Mesendoderm (in vitro differentiated cells): ENCODE measurements at regions not wholly inside any gene's neighbourhood (a gene's known extent, or its start where the extent isn't known, plus 50 kb on each side); places are given as distances from the start of the nearest gene placed in this dataset.
A peak's percentile ranks its signal among the peaks of the same experiment; 100 is the strongest.
"Not testable (repeated sequence)": the region's sequence is repeated elsewhere in the genome, so short reads cannot be mapped to it uniquely, and the experiment has no call there.

ENCODE experiments used
- DNase-seq: peaks from one replicate; pipeline ENCODE4 v3.0.0; 2013
- H2AK5ac ChIP-seq: 2 replicates; pipeline ENCODE4 v1.6.1; 2013; ENCODE audit warnings: low read length, inconsistent platforms
- H2BK120ac ChIP-seq: 2 replicates; pipeline ENCODE4 v1.6.1; 2013; ENCODE audit warnings: low read depth, mild to moderate bottlenecking, low read length, moderate library complexity, mixed read lengths
- H2BK15ac ChIP-seq: replicated peaks from 2 replicates; pipeline ENCODE4 v1.6.1; 2013; ENCODE audit warnings: low read depth, mild to moderate bottlenecking, moderate library complexity
- H2BK5ac ChIP-seq: 2 replicates; pipeline ENCODE4 v1.6.1; 2013; ENCODE audit warnings: low read length, inconsistent platforms
- H3K18ac ChIP-seq: 2 replicates; pipeline ENCODE4 v1.6.1; 2013; ENCODE audit warnings: mild to moderate bottlenecking, low read length, mixed read lengths
- H3K23ac ChIP-seq: one replicate; pipeline ENCODE4 v1.6.1; 2013; ENCODE audit warnings: low read length
- H3K27ac ChIP-seq: 2 replicates; pipeline ENCODE4 v1.5.1; 2013; ENCODE audit warnings: low read depth, mild to moderate bottlenecking, inconsistent platforms, low read length, moderate library complexity
- H3K27me3 ChIP-seq: 2 replicates; pipeline ENCODE4 v1.6.1; 2013; ENCODE audit warnings: low read length, control low read depth, mild to moderate bottlenecking, inconsistent platforms; ENCODE audit not compliant: insufficient read depth, poor library complexity
- H3K36me3 ChIP-seq: 2 replicates; pipeline ENCODE4 v1.6.1; 2013; ENCODE audit warnings: low read length, inconsistent platforms; ENCODE audit not compliant: control insufficient read depth, insufficient read depth
- H3K4ac ChIP-seq: one replicate; pipeline ENCODE4 v1.6.1; 2013; ENCODE audit warnings: low read depth, mild to moderate bottlenecking, low read length, moderate library complexity
- H3K4me1 ChIP-seq: 2 replicates; pipeline ENCODE4 v1.6.1; 2013; ENCODE audit warnings: low read depth, low read length, inconsistent platforms; ENCODE audit not compliant: control insufficient read depth
- H3K4me2 ChIP-seq: 2 replicates; pipeline ENCODE4 v1.6.1; 2013; ENCODE audit warnings: low read length
- H3K4me3 ChIP-seq: 2 replicates; pipeline ENCODE4 v1.5.1; 2013; ENCODE audit warnings: mild to moderate bottlenecking, low read length
- H3K56ac ChIP-seq: one replicate; pipeline ENCODE4 v1.6.1; 2013; ENCODE audit warnings: low read length
- H3K79me1 ChIP-seq: 2 replicates; pipeline ENCODE4 v1.6.1; 2013; ENCODE audit warnings: low read length, inconsistent platforms
- H3K79me2 ChIP-seq: 2 replicates; pipeline ENCODE4 v1.6.1; 2013; ENCODE audit warnings: mild to moderate bottlenecking, low read length; ENCODE audit not compliant: control insufficient read depth, insufficient read depth
- H3K9ac ChIP-seq: 2 replicates; pipeline ENCODE4 v1.6.1; 2013; ENCODE audit warnings: low read length, inconsistent platforms
- H4K5ac ChIP-seq: one replicate; pipeline ENCODE4 v1.6.1; 2013; ENCODE audit warnings: low read length
- H4K8ac ChIP-seq: one replicate; pipeline ENCODE4 v1.6.1; 2013; ENCODE audit warnings: low read depth, mild to moderate bottlenecking, control low read depth, low read length, moderate library complexity
- WGBS: extraction: QIAGEN DNeasy Blood & Tissue Kit; methylation state at CpG from one replicate; pipeline ENCODE4 v1.1.7; 2013; ENCODE audit warnings: low lambda C conversion rate, missing lambda C conversion rate; ENCODE audit not compliant: insufficient coverage; ENCODE audit errors: extremely low coverage; 5-methylcytosine and 5-hydroxymethylcytosine counted together

DNA sequence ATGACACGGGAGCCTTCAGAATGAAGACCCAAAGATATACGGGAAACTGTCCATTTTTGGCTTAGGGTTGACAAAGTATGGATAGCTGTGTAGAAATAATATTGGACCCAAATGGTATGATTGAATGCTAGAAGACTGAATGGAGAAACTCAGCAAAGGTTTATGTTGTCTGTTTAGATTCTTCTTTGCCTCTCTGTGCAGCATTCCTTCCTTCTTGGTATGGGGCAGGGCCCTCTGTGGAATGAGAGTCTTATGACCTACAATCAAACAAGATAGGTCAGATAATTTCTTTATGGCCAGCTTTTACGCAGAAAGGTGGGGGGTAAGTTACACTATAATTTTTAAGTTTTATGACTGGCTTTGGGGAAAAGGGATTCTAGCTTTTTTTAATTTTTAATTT lies 124.3 kb downstream of the PCDH10 start:
- Histone ChIP-seq H2AK5ac (no peak overlapping the region), H2BK5ac (peak overlapping the region; percentile 42), H3K23ac (no peak overlapping the region), H3K27ac (no peak overlapping the region), H3K36me3 (no peaks in the 10 kb centered on the region), H3K79me1 (no peaks in the 10 kb centered on the region), H2BK120ac (peak overlapping the region; percentile 100), H3K56ac (peak overlapping the region; percentile 0), H3K4me2 (no peak overlapping the region), H3K4ac (peak overlapping the region; percentile 98), H2BK15ac (no peak overlapping the region), H3K9ac (no peak overlapping the region), H3K27me3 (no peaks in the 10 kb centered on the region), H4K8ac (no peak overlapping the region), H3K18ac (peak overlapping the region; percentile 89), H3K79me2 (no peaks in the 10 kb centered on the region), H3K4me1 (peaks cover 2% of the 10 kb centered on the region), H4K5ac (no peak overlapping the region), H3K4me3 (no peak overlapping the region)
- WGBS, result no CpG with 5 or more reads among the region's 3 CpGs
- no peak for DNase-seq

DNA sequence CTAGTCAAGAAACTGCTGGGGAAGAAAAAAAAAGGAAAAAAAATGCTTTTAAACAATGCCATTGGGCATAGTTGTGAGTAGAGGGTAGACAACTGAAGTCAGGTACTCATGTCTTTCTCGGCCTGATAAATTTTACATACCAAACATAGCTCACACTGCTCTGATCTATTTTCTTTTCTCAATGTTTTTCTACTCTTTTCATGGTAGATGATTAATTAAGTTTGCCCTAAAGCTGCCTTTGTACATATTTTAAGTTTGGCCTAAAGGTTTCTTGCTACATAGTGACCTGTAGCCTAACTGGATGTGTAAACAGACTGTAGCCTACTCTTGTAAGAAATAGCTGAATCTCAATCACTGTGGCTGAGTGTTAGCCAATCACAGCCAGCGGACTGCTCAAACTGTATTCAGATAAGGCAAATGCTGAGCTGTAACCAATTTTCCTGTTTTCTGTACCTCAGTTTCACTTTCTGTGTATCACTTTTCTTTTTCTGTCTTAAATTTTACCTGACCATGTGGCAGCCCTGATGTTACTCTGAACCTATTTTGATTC lies 121.0 kb downstream of the PCDH10 start:
- H3K27ac ChIP-seq, result no peak overlapping the region

DNA sequence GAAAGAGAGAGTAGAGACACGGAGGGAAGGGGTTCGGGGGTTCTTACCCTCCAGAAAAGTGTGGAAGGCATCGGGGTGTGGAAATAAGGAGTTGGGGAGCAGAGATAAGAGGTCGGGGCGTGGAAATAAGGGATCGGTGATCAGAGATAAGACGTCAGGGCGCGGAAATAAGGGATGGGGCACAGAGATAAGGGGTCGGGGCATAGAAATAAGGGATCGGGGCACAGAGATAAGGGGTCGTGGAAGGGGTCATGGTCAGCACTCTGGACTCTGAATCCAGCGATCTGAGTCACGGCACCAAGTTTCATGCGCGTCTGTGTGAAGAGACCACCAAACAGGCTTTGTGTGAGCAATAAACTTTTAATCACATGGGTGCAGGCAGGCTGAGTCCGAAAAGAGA lies 119.1 kb downstream of the PCDH10 start:
- H2BK120ac ChIP-seq, result peak overlapping the region; percentile 83
- no peak overlapping the region for H2BK15ac ChIP-seq
- H3K4me2 ChIP-seq, result no peak overlapping the region
- H3K27me3 ChIP-seq, result no peaks in the 10 kb centered on the region
- peak overlapping the region; percentile 100 for H3K4ac ChIP-seq
- peak; percentile 56 for DNase-seq
- no peak overlapping the region for H3K23ac ChIP-seq
- peak overlapping the region; percentile 77 for H3K18ac ChIP-seq
- H2BK5ac ChIP-seq, result peak overlapping the region; percentile 99
- no CpG with 5 or more reads among the region's 17 CpGs for WGBS
- H3K79me1 ChIP-seq, result no peaks in the 10 kb centered on the region
- H3K56ac ChIP-seq, result peak overlapping the region; percentile 96
- H3K36me3 ChIP-seq, result no peaks in the 10 kb centered on the region
- H3K4me3 ChIP-seq, result no peak overlapping the region
- H3K79me2 ChIP-seq, result no peaks in the 10 kb centered on the region
- no peak overlapping the region for H4K5ac ChIP-seq
- peak overlapping the region; percentile 86 for H3K9ac ChIP-seq
- H4K8ac ChIP-seq, result no peak overlapping the region
- peaks cover 7% of the 10 kb centered on the region for H3K4me1 ChIP-seq
- H3K27ac ChIP-seq, result peak overlapping the region; percentile 96
- peak overlapping the region; percentile 96 for H2AK5ac ChIP-seq

More for the DNA sequence above, 121.0 kb downstream of the PCDH10 start:
- peak overlapping the region; percentile 56 for H3K56ac ChIP-seq
- H3K4me3 ChIP-seq, result no peak overlapping the region
- H2BK15ac ChIP-seq, result no peak overlapping the region
- no peaks in the 10 kb centered on the region for H3K36me3 ChIP-seq
- peak overlapping the region; percentile 85 for H2BK120ac ChIP-seq
- H3K4ac ChIP-seq, result peak overlapping the region; percentile 87
- H3K27me3 ChIP-seq, result no peaks in the 10 kb centered on the region
- peak overlapping the region; percentile 56 for H3K18ac ChIP-seq
- peak overlapping the region; percentile 54 for H2BK5ac ChIP-seq
- H4K8ac ChIP-seq, result no peak overlapping the region
- no peaks in the 10 kb centered on the region for H3K79me1 ChIP-seq
- no peak overlapping the region for H3K23ac ChIP-seq
- peak; percentile 58 for DNase-seq
- H3K9ac ChIP-seq, result no peak overlapping the region
- no peak overlapping the region for H3K4me2 ChIP-seq
- no CpG with 5 or more reads among the region's 2 CpGs for WGBS
- no peak overlapping the region for H2AK5ac ChIP-seq
- H3K4me1 ChIP-seq, result peaks cover 5% of the 10 kb centered on the region
- H3K79me2 ChIP-seq, result no peaks in the 10 kb centered on the region
- H4K5ac ChIP-seq, result no peak overlapping the region

DNA sequence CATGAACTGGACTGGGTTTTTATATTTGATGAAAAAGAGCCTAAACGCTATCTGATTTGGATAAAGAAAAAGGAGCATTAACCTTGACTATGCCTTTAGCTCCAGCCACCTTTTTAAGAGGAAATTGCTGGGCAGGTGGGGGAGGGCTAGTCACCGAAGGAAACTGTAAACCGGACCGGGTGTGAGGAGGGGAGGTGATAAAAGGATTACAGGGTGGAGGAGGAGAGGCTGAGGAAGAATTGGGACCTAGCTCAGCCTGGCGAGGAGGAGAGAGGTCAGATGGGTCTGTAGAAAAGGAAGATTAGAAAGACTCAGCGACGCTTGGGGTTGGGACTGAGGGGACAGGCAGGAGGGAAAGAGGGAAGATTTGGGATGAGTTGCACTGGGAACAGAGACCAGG lies 118.4 kb downstream of the PCDH10 start:
- H3K4me3 ChIP-seq, H3K79me2 ChIP-seq, H3K4me1 ChIP-seq, H2AK5ac ChIP-seq, H3K23ac ChIP-seq, H4K8ac ChIP-seq, H3K27me3 ChIP-seq, H3K36me3 ChIP-seq, H3K79me1 ChIP-seq, H3K4me2 ChIP-seq, H2BK15ac ChIP-seq: not testable (repeated sequence)
- H2BK120ac ChIP-seq, result peak overlapping the region; percentile 83
- H2BK5ac ChIP-seq, result peak overlapping the region; percentile 96
- peak overlapping the region; percentile 92 for H4K5ac ChIP-seq
- DNase-seq, result peak; percentile 89
- H3K56ac ChIP-seq, result peak overlapping the region; percentile 96
- no CpG with 5 or more reads among the region's 7 CpGs for WGBS
- H3K9ac ChIP-seq, result peak overlapping the region; percentile 86
- H3K18ac ChIP-seq, result peak overlapping the region; percentile 94
- peak overlapping the region; percentile 70 for H3K4ac ChIP-seq
- H3K27ac ChIP-seq, result peak overlapping the region; percentile 96

DNA sequence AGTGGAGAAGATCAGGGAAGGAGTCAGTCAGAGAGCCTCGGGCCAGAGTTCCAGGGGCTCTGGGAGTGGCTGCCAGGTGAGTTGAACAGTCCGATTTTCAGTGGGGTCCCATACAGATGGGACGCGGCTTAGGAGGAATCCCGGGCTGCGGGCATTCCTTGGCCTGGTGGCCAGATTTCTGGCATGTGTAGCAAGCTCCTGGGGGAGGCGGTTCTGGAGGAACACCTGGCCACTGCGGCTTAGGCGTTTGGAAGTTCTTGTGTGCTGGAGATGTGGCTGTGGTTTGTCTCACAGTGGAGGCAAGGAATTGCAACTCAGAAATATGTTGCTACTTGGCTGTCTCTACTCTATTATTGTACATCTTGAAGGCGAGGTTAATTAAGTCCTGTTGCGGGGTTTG lies 117.9 kb downstream of the PCDH10 start:
- H3K79me1 ChIP-seq, H3K4me1 ChIP-seq, DNase-seq, H3K4me3 ChIP-seq, H3K36me3 ChIP-seq, H3K23ac ChIP-seq, H3K4me2 ChIP-seq, H4K5ac ChIP-seq, H4K8ac ChIP-seq, H2BK15ac ChIP-seq, H3K79me2 ChIP-seq, H3K27me3 ChIP-seq: not testable (repeated sequence)
- Histone ChIP-seq H2BK5ac (peak overlapping the region; percentile 94), H2BK120ac (peak overlapping the region; percentile 94), H3K4ac (peak overlapping the region; percentile 95), H3K56ac (peak overlapping the region; percentile 78), H3K27ac (peak overlapping the region; percentile 39), H2AK5ac (peak overlapping the region; percentile 64), H3K9ac (peak overlapping the region; percentile 23), H3K18ac (peak overlapping the region; percentile 91)
- WGBS, result no CpG with 5 or more reads among the region's 11 CpGs

DNA sequence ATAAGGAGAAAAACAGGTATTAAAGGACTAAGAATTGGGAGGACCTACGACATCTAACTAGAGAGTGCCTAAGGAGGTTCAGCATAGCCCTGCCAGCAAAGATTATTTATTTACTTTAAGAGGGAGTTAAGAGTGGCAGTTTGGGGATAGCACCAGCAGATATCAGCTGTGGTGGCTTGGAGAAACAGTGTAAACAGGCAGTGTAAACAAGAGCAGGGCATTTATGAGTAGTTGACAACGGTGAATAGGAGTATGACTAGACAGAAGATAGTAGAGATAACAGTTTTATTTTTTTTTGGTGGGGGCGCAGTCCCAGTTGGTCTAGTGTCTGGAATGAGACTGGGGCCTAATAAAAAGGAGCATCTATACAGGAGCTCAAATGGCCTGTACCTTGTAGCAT lies 115.2 kb downstream of the PCDH10 start:
- not testable (repeated sequence) for H4K5ac ChIP-seq, H3K4me1 ChIP-seq, H3K4me3 ChIP-seq, H2AK5ac ChIP-seq, H3K27me3 ChIP-seq, H2BK15ac ChIP-seq, H3K79me1 ChIP-seq, H3K36me3 ChIP-seq, H3K79me2 ChIP-seq, H3K23ac ChIP-seq, H3K4me2 ChIP-seq
- DNase-seq, result peak; percentile 58
- Histone ChIP-seq H3K4ac (peak overlapping the region; percentile 94), H3K56ac (peak overlapping the region; percentile 70), H2BK120ac (peak overlapping the region; percentile 100), H3K27ac (peak overlapping the region; percentile 94), H2BK5ac (peak overlapping the region; percentile 97), H3K9ac (peak overlapping the region; percentile 38), H3K18ac (peak overlapping the region; percentile 100), H4K8ac (peak overlapping the region; percentile 65)
- no CpG with 5 or more reads among the region's 3 CpGs for WGBS
